D341Med (cell line): ENCODE measurements at regions not wholly inside any gene's neighbourhood (a gene's known extent, or its start where the extent isn't known, plus 50 kb on each side); places are given as distances from the start of the nearest gene placed in this dataset.
"Not testable (repeated sequence)": the region's sequence is repeated elsewhere in the genome, so short reads cannot be mapped to it uniquely, and the experiment has no call there.

ENCODE experiments used
- DNase-seq: peaks from one replicate; pipeline ENCODE4 v3.0.0; 2012; ENCODE audit warnings: low spot score

DNA sequence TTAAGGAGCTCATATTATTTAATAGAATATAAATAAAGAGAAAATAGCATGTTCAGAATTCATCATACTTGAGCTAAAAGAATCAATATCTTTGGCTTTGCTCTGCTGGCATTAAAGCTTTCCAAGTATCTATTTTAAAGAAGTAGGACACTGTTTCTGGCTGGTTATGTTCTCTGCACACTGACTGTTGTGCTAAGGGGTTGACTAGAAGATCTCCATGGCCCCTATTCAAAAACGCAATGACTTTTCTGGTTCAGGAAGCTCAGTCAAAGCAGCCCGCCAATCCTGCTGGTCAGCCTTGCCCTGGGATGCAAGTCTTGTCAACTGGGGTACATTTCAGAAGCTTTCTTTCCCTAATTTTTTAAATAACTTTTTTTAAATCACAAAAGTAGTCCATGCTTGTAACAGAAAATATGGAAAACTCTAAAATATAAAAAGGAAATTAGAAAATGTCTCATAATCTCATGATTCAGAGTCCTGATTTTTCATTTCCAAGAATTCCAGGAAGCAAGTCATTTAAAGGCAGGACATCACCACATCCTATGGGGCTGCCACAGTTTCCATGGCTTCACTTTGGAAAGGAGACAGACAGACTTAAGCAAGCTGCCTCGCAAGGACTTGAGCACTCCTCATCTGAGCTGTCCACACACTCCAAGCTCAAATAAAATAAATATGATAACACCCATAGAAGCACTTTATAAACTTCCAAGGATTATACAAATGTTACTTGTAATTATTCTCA, 195.1 kb downstream of the TXNL1 start:
- no peak for DNase-seq

DNA sequence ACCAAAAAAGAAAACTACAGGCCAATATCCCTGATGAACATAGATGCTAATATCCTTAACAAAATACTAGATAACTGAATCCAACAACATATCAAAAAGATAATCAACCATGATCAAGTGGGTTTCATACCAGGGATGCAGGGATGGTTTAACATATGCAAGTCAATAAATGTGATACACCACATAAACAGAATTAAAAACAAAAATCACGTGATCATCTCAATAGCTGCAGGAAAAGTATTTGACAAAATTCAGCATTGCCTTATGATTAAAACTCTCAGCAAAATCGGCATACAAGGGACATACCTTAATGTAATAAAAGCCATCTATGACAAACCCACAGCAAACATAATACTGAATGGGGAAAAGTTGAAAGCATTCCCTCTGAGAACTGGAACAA, 199.9 kb downstream of the TXNL1 start:
- DNase-seq = not testable (repeated sequence)

GRCh38 chr18:56436651-56437050, 201.7 kb downstream of the TXNL1 start:
- DNase-seq = no peak

- no peak for DNase-seq
Observed at GRCh38 chr18:56433919-56434318, 204.5 kb downstream of the TXNL1 start.

GRCh38 chr18:56431551-56431950, 206.8 kb downstream of the TXNL1 start:
- DNase-seq = no peak

DNA sequence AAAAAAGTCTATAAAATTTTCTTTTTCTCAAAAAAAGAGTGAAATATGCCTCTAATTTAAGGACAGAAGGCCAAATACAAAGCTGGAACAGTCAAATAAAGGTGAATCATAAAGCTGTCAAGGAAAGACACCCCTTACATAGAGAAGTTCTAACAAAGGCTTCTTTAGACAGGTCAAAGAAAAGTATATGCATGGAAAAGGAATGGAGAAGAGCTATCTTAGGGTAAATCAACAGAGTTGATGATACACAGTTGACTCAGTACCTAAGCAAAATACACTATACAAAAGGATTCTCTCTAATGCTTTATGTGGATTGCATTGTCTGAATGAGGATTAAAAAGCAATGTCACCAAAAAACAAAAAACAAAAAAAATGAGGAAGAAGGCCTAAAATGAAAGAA, 214.8 kb downstream of the TXNL1 start:
- DNase-seq = no peak

DNA sequence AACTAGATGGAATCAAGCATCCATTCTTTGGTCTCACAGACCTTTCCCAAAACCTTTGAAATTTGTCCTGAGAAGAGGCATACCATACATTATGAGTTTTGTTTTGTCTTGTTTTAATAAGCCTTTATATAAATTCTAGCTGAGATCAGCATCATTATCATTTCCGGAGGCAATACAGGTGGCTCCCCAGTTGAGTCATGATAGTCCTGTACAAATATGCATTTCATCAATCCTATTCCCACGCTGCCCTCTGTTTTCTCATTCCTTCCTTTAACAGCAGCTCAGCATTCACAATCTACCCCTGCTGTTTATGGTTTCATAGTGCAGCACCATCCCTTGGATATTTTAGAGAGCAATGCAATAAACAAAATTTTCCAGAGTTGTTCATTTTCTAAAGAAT, 216.7 kb downstream of the TXNL1 start:
- no peak for DNase-seq

DNA sequence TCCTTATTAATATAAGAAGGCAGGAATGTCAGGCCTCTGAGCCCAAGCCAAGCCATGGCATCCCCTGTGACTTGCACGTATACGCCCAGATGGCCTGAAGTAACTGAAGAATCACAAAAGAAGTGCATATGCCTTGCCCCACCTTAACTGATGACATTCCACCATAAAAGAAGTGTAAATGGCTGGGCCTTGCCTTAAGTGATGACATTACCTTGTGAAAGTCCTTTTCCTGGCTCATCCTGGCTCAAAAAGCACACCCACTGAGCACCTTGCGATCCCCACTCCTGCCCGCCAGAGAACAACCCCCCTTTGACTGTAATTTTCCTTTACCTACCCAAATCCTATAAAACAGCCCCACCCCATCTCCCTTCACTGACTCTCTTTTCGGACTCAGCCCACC, 217.5 kb downstream of the TXNL1 start:
- not testable (repeated sequence) for DNase-seq

DNA sequence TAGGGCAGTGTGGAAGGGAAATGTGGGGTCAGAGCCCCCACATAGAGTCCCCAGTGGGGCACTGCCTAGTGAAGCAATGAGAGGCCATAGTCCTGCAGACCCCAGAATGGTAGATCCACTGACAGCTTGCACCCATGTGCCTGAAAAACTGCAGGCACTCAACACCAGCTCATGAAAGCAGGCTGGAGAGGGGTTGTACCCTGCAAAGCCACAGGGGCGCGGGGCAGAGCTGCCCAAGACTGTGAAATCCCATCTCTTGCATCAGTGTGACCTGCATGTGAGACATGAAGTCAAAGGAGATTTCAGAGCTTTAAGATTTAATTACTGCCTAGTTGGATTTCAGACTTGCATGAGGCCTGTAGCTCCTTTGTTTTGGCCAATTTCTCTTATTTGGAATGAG, 224.0 kb downstream of the TXNL1 start:
- no peak for DNase-seq

DNA sequence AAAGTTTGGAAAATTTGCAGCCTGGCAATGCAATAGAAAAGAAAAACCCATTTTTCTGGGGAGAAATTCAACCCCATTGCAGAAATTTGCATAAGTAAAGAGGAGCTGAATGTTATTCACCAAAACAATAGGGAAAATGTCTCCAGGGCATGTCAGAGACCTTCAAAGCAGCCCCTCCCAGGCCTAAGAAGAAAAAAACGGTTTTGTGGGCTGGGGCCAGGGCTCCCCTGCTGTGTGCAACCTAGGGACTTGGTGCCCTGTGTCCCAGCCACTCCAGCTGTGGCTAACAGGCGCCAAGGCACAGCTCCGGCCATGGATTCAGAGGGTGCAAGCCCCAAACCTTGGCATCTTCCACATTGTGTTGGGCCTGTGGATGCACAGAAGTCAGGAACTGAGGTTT, 224.5 kb downstream of the TXNL1 start:
- no peak for DNase-seq

GRCh38 chr18:56412951-56413350, 225.4 kb downstream of the TXNL1 start:
- DNase-seq = no peak

GRCh38 chr18:56409736-56410135, 228.7 kb downstream of the TXNL1 start:
- DNase-seq = no peak

DNA sequence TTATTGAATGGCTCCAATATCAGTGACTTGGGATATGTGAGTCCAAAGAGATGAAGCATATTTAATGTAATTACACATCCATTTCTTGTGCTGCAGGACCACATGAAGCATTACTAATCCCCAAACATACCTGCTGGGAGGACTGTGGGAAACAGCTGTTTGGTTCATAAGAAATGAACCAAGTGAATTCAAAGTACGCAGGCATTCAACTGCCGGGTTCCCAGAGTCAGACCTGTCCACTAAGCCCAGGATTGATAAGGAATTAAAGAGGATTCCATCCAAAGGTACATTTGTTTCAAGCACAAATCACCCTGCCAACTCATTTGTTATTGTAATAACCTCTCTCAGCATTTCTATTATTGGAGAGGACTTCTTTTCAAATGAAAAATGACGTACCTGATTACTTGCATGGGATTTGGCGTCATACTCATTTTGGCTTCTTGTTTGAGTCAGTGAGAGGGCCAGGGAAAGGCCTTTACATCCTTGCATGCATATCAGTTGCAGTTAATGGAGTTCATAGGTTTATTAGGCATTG, 230.7 kb downstream of the TXNL1 start:
- no peak for DNase-seq

- DNase-seq = no peak
Observed at GRCh38 chr18:56402872-56403516, 235.4 kb downstream of the TXNL1 start.

GRCh38 chr18:56393870-56394269, 244.5 kb downstream of the TXNL1 start:
- DNase-seq = no peak

DNA sequence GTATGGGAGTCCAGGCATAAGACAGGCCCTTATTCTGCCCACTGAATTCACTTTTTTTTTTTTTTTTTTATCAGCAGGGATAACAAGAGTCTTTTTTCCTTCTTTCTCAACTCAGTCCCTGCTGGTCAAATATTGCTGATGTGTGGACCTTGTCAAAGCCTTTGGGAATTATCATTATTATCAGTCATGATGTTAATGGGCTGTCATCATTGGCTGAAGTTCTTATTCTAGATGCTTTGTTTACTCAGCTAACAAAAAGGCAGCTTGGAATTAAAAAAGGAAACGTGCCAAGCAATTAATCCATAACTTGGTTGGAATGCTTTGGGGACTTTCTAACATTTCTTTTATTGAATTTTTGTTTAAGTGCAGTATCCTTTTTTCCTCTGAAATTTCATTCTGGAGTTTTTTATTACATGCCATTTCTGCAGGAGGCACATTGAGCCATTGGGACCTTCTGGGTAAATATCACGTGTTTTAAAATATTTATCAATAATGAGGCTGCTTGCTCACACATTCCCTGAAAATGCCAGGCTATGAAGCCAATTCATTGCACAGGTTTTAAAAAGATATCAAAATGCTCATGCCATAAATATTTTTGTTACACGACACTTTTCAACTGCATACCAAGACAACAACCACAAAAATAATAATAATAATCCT, 246.3 kb downstream of the TXNL1 start:
- DNase-seq = no peak

- DNase-seq = no peak
Observed at GRCh38 chr18:56390626-56391025, 247.8 kb downstream of the TXNL1 start.

DNA sequence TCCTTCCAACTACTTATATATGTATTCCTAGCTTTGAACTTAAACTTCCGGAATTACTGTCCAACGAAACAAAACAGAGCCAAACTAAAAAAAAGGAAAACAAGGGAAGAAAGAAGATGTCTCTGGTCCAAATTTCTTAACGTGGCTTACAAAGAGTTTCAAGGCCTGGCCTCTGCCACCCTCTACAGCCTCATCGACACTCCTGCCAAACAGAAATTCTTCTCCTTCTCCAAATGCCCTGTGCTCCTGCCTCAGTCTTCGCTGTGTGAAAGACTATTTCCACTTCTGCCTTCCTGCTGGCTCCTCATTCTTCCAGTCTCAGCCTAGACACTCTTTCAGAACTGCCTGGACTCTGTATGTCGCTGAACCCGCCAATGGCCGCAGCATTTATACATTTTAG, 249.2 kb downstream of the TXNL1 start:
- no peak for DNase-seq

DNA sequence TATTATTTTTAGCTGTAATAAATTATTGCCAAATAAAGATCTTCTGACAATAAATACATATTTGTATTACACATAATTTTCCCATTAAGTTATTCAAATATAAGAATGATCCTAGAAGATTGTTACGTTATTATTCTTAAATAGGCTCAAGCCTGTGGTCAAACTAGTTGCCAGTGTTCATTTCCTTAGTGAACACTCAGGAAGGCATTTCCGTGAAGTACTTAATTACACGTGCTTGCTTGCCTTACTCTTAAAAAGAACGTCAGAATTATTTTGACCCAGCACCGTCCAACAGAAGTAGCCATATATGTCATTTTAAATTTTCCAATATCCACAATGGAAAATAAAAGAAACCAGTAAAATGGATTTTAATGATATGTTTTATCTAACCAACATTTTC, 249.8 kb downstream of the TXNL1 start:
- no peak for DNase-seq

GRCh38 chr18:56386856-56387255, 251.5 kb downstream of the TXNL1 start:
- DNase-seq = no peak

DNA sequence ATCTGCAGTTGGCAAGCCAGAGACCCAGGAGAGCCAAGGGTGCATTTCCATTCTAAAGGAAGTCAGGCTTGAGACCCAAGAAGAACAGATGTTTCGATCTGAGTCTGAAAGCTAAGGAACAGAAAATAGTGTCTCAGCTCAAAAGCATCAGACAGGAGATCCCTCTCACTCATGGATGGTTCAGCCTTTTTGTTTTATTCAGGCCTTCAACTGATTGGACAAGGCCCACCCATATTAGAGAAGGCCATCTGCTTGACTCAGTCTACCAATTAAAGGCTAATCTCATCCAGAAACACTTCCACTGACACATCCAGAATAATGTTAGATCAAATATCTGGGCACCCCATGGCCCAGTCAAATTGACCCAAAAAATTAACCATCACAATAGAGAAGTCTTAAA, 255.0 kb downstream of the TXNL1 start:
- no peak for DNase-seq

DNA sequence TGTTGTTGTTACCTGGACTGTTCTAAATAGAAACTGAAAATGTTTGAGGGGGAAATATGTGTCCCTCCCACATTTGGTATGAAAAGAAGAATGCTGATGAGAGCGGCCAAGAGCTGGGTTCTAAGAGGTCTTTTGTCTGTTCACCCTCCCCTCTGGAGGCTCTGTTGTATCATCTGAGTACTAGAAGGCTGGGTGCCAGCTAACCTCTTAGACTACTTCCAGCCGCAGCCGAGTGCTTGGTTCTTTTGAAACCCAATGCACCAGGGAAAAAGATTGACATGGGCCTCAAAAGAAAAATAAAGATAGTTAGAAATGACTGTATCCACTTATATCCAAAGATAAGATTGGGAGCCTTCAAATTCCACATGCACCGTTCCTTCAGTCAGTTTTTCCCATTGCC, 255.9 kb downstream of the TXNL1 start:
- DNase-seq = no peak

DNA sequence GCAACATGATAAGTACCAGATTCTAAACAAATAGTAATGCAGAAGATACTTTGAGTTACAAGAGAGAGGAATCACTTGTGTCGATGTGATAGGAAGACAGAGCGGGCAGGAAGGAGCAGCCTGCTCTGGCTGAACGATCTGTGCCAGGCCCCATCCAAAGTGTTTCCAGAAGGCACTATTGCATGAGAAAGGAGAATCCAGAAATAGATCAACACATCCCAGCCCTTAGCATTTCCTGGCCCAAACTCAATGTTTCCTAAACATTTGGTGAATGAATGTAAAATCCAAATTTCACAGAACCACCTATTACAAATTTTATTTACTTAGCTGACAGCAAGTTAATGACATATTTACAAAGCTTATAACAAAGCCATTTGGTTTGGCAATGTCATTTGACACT, 257.2 kb downstream of the TXNL1 start:
- no peak for DNase-seq
